ENCODE measurements at regions not wholly inside any gene's neighbourhood (a gene's known extent, or its start where the extent isn't known, plus 50 kb on each side); places are given as distances from the start of the nearest gene placed in this dataset.

DNA sequence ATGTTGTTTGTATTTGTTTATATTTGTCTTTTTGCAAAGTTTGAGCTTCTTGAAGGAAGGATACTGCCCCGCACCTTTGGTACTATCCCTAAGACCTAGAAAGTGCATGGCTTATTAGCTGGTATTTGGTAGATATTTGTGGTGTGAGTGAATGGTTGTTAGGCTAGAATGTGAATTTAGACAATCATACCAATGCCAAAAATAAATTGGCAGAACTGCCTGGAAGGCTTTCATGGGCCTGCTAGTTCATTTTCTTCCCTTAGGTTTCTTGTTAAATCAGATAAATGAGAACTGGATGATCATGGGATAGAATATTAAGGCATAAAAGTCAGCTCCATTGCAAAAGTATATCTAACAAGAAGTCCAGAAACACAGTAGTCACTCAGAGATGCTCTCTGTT is 147.5 kb upstream of the TSLP start:
- Histone ChIP-seq H3K36me3 (no peaks in the 10 kb centered on the region), H3K4me1 (peaks cover 0 to 29% (median 5%) of the 10 kb centered on the region in 12 donors), H3K4me3 (no peak overlapping the region), H3K27me3 (no peaks in the 10 kb centered on the region), H3K9me3 (peaks cover 0 to 6% (median 0%) of the 10 kb centered on the region in 12 donors), H3K27ac (no peak overlapping the region)
- TF ChIP-seq, protein P1, sequence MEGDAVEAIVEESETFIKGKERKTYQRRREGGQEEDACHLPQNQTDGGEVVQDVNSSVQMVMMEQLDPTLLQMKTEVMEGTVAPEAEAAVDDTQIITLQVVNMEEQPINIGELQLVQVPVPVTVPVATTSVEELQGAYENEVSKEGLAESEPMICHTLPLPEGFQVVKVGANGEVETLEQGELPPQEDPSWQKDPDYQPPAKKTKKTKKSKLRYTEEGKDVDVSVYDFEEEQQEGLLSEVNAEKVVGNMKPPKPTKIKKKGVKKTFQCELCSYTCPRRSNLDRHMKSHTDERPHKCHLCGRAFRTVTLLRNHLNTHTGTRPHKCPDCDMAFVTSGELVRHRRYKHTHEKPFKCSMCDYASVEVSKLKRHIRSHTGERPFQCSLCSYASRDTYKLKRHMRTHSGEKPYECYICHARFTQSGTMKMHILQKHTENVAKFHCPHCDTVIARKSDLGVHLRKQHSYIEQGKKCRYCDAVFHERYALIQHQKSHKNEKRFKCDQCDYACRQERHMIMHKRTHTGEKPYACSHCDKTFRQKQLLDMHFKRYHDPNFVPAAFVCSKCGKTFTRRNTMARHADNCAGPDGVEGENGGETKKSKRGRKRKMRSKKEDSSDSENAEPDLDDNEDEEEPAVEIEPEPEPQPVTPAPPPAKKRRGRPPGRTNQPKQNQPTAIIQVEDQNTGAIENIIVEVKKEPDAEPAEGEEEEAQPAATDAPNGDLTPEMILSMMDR (IDR thresholded peaks at IDR 0.05) = no peak
- no peak for TF ChIP-seq POLR2A (IDR thresholded peaks at IDR 0.05)
- WGBS, 4 donors = 80 to 89% (median 84%) methylated on average over 1 of the region's 1 CpG
- intact Hi-C loops (cut with DNase I) = no loop called here
- ATAC-seq = no peak
- DNase-seq = no peak

DNA sequence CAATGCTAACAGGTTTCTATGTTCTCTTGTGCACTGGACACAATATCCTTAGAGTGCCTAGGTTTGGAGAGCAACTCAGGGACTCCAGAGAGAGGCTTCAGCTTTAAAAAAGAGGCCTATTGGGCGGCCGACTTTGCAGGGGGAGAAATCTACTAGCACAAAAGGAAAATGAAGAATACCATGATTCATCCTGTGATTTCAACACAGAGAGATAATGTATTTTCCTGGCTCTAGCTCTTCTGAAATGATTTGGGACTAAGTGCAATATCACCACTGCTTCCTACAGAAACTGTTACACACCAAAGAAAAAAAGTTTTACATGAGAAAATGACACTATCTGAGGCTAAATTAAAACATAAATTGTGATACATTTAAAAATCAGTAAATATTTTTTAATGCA is 146.1 kb upstream of the TSLP start:
- no peak overlapping the region for H3K4me3 ChIP-seq
- TF ChIP-seq POLR2A (IDR thresholded peaks at IDR 0.05) = no peak
- TF ChIP-seq, protein P1 (IDR thresholded peaks at IDR 0.05) = no peak
- H3K27ac ChIP-seq = peak overlapping the region in 3 of 12 donors; percentile 14 to 43 (median 40)
- DNase-seq = no peak
- peaks cover 0 to 6% (median 0%) of the 10 kb centered on the region in 12 donors for H3K9me3 ChIP-seq
- peaks cover 0 to 24% (median 5%) of the 10 kb centered on the region in 12 donors for H3K4me1 ChIP-seq
- H3K27me3 ChIP-seq = no peaks in the 10 kb centered on the region
- no peaks in the 10 kb centered on the region for H3K36me3 ChIP-seq
- intact Hi-C loops (cut with DNase I) = no loop called here
- no peak for ATAC-seq
- WGBS, 4 donors = 71 to 78% (median 76%) methylated on average over 2 of the region's 2 CpGs

DNA sequence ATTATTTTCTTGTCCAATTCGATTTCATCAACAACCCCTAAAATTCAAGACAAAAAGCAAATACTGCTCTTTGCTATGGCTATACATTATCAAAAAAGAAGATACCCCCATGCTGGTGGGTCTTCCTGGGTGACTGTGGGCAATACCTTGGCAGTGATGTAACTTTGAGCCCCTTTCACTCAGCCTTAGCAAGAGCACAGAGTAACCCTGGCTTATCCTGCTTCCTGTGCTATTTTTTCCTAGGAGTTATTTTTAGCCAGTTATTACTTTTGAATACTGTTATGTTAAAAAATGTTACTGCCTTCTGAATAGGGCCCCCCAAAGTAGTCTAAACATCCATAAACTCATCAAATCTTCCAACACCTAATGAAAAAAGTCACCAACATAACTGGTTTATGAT is 145.6 kb upstream of the TSLP start:
- Histone ChIP-seq H3K9me3 (peaks cover 0 to 6% (median 0%) of the 10 kb centered on the region in 12 donors), H3K27me3 (no peaks in the 10 kb centered on the region), H3K27ac (peak overlapping the region in 5 of 12 donors; percentile 8 to 43 (median 40)), H3K36me3 (no peaks in the 10 kb centered on the region), H3K4me1 (peaks cover 0 to 24% (median 5%) of the 10 kb centered on the region in 12 donors), H3K4me3 (no peak overlapping the region)
- WGBS, 4 donors = 54 to 70% (median 65%) methylated on average over 1 of the region's 1 CpG
- no peak for TF ChIP-seq POLR2A (IDR thresholded peaks at IDR 0.05)
- TF ChIP-seq, protein P1 (IDR thresholded peaks at IDR 0.05) = no peak
- intact Hi-C loops (cut with DNase I) = no loop called here
- ATAC-seq (peak; percentile 64 to 77 (median 75)), DNase-seq (no peak)

DNA sequence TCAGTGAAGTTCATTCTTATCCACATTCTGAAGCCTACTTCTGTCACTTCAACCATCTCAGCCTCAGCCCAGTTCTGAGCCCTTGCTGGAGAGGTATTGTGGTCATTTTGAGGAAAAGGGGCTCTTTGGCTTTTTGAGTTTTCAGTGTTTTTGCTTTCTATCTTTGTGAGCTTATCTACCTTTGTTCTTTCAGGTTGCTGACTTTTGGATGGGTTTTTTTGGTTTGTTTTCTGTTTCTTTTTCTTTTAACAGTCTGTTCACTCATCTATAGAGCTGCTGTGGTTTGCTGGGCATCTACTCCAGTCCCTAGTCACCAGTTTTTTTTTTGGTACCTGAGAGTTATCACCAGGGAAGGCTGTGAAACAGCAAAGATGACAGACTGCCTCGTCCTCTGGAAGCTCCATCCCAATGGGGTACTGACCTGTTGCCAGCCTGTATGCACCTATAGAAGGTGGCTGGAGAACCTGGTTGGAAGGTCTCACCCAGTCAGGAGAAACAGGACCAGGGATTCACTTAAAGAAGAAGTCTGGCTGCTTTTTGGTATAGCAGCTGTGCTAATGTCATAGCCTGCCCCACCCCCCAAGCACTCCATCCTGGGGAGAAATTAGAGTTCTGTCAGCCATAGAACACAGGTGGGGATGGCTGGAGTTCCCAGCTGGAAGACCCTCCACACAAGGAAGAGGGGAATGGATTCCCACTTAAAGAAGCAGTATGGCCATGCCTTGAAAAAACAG is 138.6 kb upstream of the TSLP start:
- Histone ChIP-seq H3K27ac (no peak overlapping the region), H3K27me3 (no peaks in the 10 kb centered on the region), H3K36me3 (no peaks in the 10 kb centered on the region), H3K4me3 (no peak overlapping the region), H3K9me3 (peaks cover 0 to 6% (median 0%) of the 10 kb centered on the region in 12 donors), H3K4me1 (no peaks in the 10 kb centered on the region)
- DNase-seq (no peak), ATAC-seq (no peak)
- intact Hi-C loops (cut with DNase I) = no loop called here
- WGBS, 4 donors = 41 to 94% (median 60%) methylated on average over 1 of the region's 1 CpG
- TF ChIP-seq POLR2A (IDR thresholded peaks at IDR 0.05) = no peak
- TF ChIP-seq, protein P1 (IDR thresholded peaks at IDR 0.05) = no peak
